Ecto neural progenitor cell (in vitro differentiated cells): ENCODE measurements at regions not wholly inside any gene's neighbourhood (a gene's known extent, or its start where the extent isn't known, plus 50 kb on each side); places are given as distances from the start of the nearest gene placed in this dataset.

ENCODE experiments used
- DNase-seq: peaks from one replicate; pipeline ENCODE4 v3.0.0-alpha.2; 2018; ENCODE audit warnings: low spot score

GRCh38 chr3:124243177-124243859, 251.4 kb upstream of the ROPN1 start:
- DNase-seq: no peak

GRCh38 chr3:124246376-124246775, 254.5 kb upstream of the ROPN1 start:
- DNase-seq: no peak

GRCh38 chr3:124246949-124247348, 255.0 kb upstream of the ROPN1 start:
- no peak for DNase-seq

- DNase-seq: no peak
These were observed 256.6 kb upstream of the ROPN1 start for GRCh38 chr3:124248471-124249028.

- DNase-seq: no peak
These were observed 257.1 kb upstream of the ROPN1 start for GRCh38 chr3:124249038-124249437.

- no peak for DNase-seq
These were observed 258.1 kb upstream of the ROPN1 start for GRCh38 chr3:124250053-124250452.

- no peak for DNase-seq
These were observed 264.2 kb upstream of the ROPN1 start for GRCh38 chr3:124256156-124256555.

GRCh38 chr3:124256599-124256998, 264.7 kb upstream of the ROPN1 start:
- DNase-seq: no peak

GRCh38 chr3:124257336-124257864, 265.5 kb upstream of the ROPN1 start:
- DNase-seq: no peak

- DNase-seq: no peak
These were observed 266.2 kb upstream of the ROPN1 start for GRCh38 chr3:124258057-124258500.

- no peak for DNase-seq
These were observed 268.4 kb upstream of the ROPN1 start for GRCh38 chr3:124260206-124260915.

GRCh38 chr3:124261306-124261705, 269.4 kb upstream of the ROPN1 start:
- no peak for DNase-seq

GRCh38 chr3:124263168-124263567, 271.2 kb upstream of the ROPN1 start:
- DNase-seq: no peak

GRCh38 chr3:124264346-124264745, 272.4 kb upstream of the ROPN1 start:
- DNase-seq: no peak

GRCh38 chr3:124266487-124266886, 274.6 kb upstream of the ROPN1 start:
- peak; percentile 71 for DNase-seq

GRCh38 chr3:124267406-124267805, 275.5 kb upstream of the ROPN1 start:
- DNase-seq: no peak

GRCh38 chr3:124268355-124268754, 276.4 kb upstream of the ROPN1 start:
- DNase-seq: no peak

- no peak for DNase-seq
These were observed 277.7 kb upstream of the ROPN1 start for GRCh38 chr3:124269619-124270018.

- no peak for DNase-seq
These were observed 280.8 kb upstream of the ROPN1 start for GRCh38 chr3:124272605-124273151.

GRCh38 chr3:124273651-124274050, 281.7 kb upstream of the ROPN1 start:
- no peak for DNase-seq

- DNase-seq: no peak
These were observed 282.1 kb upstream of the ROPN1 start for GRCh38 chr3:124274051-124274450.

GRCh38 chr3:124275412-124275811, 283.5 kb upstream of the ROPN1 start:
- no peak for DNase-seq

- DNase-seq: no peak
These were observed 284.2 kb upstream of the ROPN1 start for GRCh38 chr3:124276133-124276532.
